Left colon (tissue), 2 donors: ENCODE measurements at regions not wholly inside any gene's neighbourhood (a gene's known extent, or its start where the extent isn't known, plus 50 kb on each side); places are given as distances from the start of the nearest gene placed in this dataset.
"Not testable (repeated sequence)": the region's sequence is repeated elsewhere in the genome, so short reads cannot be mapped to it uniquely, and the experiment has no call there.

ENCODE experiments used
- ATAC-seq: fragments of 200-7000 bp; cut with Tn5 transposase; one replicate; pipeline ENCODE4 v1.9.1; 2020; ENCODE audit warnings: mild to moderate bottlenecking, moderate library complexity
- DNase-seq, 2 donors: peaks; one replicate each; pipeline ENCODE4 v3.0.0-alpha.2; 2020
- intact Hi-C, 2 donors: fragments of 100-400 bp; cut with DNase I in 1 of 2; cut with micrococcal nuclease in 1 of 2; formaldehyde crosslinking; loops; one replicate each; pipeline versions ENCODE4 v1.11.2 to v1.14.0; 2022; cut with DNase I, micrococcal nuclease
- donor health status: DM: no; HTN: no; CAD: no.
- donor health status: DM: yes; HTN: yes; CAD: no.

- ATAC-seq, result no peak
- no peak for DNase-seq
- intact Hi-C loops, result no loop called here
These were observed 101.7 kb upstream of the FST start for GRCh38 chr5:53378590-53379247.

DNA sequence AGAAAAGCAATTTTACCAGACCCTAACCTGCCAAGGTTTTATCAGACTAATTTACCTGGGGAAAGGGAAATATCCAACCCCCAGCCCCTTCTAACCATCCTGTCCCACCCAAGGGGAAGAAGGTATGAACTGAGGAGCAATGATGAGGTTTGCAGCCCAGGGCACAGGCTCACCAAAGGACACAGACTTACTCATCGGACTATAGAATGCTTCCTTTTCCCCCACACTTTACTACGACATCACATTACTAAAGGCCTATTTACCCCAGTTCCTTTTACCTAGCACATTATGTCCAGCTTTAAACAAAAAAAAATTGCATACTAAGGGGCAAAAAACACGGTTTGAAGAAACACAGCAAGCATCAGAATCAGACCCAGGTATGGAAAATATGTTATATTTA is 94.1 kb upstream of the FST start:
- ATAC-seq (no peak), DNase-seq (no peak)

DNA sequence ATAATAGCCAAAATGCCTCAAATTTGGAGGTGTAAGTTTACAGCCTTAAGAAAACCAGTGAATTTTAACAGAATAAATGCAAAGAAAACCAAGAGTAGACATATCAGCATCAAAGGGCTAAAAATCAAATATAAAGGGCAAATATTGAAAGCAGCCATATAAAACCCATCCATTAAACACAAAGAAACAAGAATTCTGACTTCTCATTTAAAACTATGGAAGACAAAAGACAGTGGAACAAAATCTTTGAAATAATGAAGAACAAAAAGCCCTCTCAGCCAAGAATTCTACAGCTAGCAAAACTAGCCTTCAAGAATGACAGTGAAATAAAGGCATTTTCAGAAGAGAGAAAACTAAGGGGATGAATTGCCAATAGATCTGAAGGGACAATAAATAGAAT is 91.3 kb upstream of the FST start:
- DNase-seq, result no peak
- no peak for ATAC-seq
- intact Hi-C loops, result no loop called here

More for the DNA sequence above, 94.1 kb upstream of the FST start:
- intact Hi-C loops, result no loop called here

GRCh38 chr5:53392073-53392472 is 88.4 kb upstream of the FST start:
- intact Hi-C loops, result no loop called here
- ATAC-seq, result no peak
- DNase-seq, result no peak

DNA sequence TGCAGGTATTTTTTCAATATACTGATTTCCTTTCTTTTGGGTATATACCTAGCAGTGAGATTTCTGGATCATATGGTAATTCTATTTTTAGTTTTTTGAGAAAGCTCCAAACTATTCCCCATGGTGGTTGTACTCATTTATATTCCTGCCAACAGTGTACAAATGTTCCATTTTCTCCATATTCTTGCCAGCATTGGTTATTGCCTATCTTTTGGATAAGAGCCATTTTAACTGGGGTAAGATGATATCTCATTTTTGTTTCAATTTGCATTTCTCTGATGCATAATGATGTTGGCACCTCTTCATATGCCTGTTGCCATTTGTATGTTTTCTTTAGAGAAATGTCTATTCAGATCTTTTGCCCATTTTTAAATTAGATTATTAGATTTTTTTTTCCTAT is 85.6 kb upstream of the FST start:
- intact Hi-C loops, result no loop called here
- ATAC-seq (no peak), DNase-seq (no peak)

- DNase-seq (no peak), ATAC-seq (no peak)
- intact Hi-C loops, result no loop called here
These were observed 83.2 kb upstream of the FST start for GRCh38 chr5:53397141-53397757.

DNA sequence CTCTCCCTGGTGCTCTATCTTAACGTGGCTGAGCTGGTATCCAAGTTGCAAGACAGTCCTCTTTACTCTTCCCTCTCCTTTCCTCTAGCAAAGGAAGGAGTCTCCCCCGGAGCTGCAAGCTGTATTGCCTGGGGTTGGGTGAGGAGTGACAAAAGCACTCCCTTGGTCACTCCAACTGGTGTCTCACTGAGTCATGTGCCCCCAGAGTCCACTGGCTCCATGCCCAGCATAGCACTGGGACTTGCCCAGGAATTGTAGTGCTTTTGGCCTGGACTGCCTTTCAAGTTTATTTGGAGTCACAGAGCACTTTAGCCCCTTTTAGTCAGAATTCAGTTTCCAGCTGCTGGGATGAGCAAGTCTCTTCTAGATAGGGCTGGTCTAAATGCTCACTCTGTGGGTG is 82.6 kb upstream of the FST start:
- no peak for ATAC-seq
- intact Hi-C loops, result no loop called here

GRCh38 chr5:53399926-53400697 is 80.3 kb upstream of the FST start:
- ATAC-seq, result no peak
- intact Hi-C loops, result no loop called here
- DNase-seq, result no peak

More for the DNA sequence above, 82.6 kb upstream of the FST start:
- DNase-seq, result no peak

- DNase-seq (no peak), ATAC-seq (no peak)
- intact Hi-C loops, result no loop called here
These were observed 77.1 kb upstream of the FST start for GRCh38 chr5:53403291-53403690.

DNA sequence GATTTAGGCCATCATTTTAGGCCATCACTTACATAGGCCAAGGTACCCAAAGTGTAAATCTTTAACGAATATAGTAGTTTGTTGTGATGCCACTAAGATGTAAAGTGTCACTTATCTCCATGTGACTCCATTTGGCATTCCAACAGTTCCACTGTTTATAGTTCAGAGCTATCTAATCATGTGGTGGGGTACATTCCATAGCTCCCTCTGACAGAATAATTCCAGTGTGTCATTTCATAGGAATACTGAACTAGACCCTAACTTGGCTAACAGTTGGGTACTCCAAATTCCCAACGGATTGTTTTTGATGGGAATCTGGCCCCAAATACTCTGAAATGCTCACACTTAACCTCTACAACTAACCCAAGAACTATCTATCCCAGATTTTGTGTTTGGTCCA is 76.7 kb upstream of the FST start:
- intact Hi-C loops, result no loop called here
- ATAC-seq (no peak), DNase-seq (no peak)

- DNase-seq, result no peak
- ATAC-seq, result no peak
- intact Hi-C loops, result no loop called here
These were observed 75.0 kb upstream of the FST start for GRCh38 chr5:53405396-53405795.

GRCh38 chr5:53406630-53407316 is 73.7 kb upstream of the FST start:
- ATAC-seq (no peak), DNase-seq (no peak)
- intact Hi-C loops, result no loop called here

DNA sequence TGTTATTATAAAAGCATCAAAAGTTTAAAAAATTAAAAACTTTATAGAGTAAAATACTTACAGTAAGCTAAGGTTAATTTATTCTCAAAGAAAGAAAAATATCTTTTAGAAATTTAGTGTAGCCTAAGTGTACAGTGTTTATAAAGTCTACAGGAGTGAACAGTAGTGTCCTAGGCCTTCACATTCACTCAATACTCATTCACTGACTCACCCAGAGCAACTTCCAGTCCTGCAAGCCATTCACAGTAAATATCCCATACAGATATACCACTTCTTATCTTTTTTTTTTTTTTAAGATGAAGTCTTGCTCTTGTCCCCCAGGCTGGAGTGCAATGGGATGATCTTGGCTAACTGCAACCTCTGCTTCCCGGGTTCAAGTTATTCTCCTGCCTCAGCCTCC is 73.1 kb upstream of the FST start:
- DNase-seq (no peak), ATAC-seq (no peak)
- intact Hi-C loops, result no loop called here

GRCh38 chr5:53411388-53411787 is 69.0 kb upstream of the FST start:
- ATAC-seq (no peak), DNase-seq (no peak)
- intact Hi-C loops, result no loop called here

DNA sequence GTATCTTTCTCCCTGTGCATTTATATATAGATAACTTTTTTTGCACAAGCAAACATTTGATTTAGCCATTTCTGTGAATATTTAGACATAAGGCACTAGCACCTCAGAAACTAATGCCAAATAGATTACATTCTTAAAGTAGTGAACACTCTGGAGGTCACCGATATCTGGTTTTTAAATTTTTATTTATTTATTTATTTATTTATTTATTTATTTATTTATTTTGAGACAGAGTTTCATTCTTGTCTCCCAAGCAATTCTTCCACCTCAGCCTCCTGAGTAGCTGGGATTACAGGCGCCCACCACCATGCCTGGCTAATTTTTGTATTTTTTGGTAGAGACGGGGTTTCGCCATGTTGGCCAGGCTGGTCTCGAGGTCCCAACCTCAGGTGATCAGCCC is 67.9 kb upstream of the FST start:
- intact Hi-C loops, DNase-seq, ATAC-seq: not testable (repeated sequence)

- no peak for DNase-seq
- intact Hi-C loops, result no loop called here
- ATAC-seq, result no peak
These were observed 64.2 kb upstream of the FST start for GRCh38 chr5:53416144-53416738.

GRCh38 chr5:53418409-53418808 is 62.0 kb upstream of the FST start:
- ATAC-seq (no peak), DNase-seq (no peak)
- intact Hi-C loops, result no loop called here

DNA sequence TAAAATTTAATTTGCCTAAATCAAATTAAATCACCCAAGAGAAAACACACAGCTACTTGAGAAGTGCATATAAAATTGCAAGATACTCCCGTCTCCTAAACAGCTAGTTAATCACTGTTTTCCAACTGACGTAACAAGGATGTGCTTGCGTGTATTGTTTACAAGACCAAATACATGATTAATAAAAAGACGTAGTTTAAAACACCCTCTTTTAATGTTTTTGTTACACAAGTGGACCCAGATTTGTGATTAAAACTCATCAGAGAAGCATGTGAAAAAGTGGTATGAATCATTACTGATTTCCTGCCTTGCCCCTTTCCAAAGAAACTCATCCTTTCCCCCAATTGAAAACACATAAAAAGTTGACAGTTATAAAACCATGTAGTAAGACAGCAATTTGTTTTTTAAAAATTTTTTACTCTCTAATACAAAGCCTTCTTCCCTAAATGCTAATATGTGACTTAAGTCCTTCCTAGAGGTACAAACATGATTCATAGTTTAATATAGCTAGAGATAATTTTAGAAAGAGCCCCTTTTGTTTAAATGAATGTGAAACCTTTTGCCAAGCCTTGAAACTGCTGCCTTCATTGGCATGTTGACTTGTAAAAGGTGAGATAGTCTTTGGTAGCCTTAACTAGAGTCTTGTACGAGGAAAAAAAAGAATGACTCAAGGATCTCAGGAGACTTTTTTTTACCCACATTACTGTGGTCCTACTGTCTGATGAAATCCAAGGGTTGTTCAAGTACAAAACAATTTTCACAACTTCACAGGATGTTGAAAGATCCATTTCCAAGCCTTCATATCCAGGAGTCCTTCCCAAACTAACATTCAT is 61.4 kb upstream of the FST start:
- DNase-seq (no peak), ATAC-seq (no peak)
- intact Hi-C loops, result no loop called here

- ATAC-seq, result no peak
- no peak for DNase-seq
- intact Hi-C loops, result no loop called here
These were observed 57.9 kb upstream of the FST start for GRCh38 chr5:53422539-53422938.
